SHP77 treated with DMSO at 0.1 percent for 48 hours (cell line): ENCODE measurements at regions not wholly inside any gene's neighbourhood (a gene's known extent, or its start where the extent isn't known, plus 50 kb on each side); places are given as distances from the start of the nearest gene placed in this dataset.

ENCODE experiments used
- DNase-seq: peaks from one replicate; lab custom pipeline; 2025; lab: John Stamatoyannopoulos, UW

- no peak for DNase-seq
Observed at GRCh38 chr11:70535191-70535971, 137.1 kb downstream of the CTTN start.

GRCh38 chr11:70536051-70536877 is 137.9 kb downstream of the CTTN start:
- DNase-seq = no peak

DNA sequence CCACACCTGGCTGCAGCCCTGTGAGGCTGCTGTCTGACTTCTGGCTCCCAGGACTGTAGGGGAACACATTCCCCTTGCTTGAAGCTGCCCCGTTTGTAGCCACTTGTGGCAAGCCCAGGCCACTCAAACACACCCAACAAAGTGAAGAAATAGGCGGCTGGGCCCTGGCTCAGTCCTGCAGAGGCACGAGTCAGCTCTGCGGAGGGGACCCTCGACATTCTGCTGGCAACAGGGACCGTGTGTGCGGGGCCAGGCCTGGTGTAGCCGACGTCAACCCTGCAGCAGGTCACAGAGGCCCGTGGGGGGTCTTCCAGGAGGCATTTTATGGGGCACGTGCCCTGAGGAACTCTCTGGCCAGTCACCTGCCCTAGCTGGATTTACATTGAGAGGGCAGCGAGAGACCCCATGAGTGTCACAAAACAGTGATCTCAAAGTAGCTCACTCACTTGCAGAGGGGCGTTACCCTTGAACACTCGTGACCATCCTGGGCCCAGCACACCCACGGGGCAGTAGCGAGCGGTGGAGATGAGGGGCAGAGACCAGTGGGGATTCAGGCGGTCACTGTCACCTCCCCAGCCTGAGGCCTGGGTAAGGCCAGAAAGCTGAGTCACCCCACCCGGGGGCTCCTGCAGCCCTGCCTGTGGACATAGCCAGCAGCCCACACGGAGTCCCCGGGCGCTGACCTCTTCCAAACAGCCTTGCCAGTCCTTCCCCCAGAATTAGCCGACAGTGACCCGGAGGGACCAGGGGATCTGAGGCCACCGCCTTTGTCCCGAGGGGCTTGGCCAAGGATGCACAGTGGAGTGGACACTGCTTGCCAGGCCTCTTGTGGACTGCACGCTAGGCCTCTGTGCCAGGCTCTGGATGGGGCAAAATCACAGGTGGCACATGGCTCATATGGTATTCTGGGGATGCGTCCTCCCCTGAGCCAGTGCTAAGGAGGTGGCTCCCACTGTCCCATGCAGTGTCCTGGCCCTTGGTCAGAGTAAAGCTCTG is 139.5 kb downstream of the CTTN start:
- DNase-seq = no peak

GRCh38 chr11:70538641-70539359 is 140.5 kb downstream of the CTTN start:
- no peak for DNase-seq

DNA sequence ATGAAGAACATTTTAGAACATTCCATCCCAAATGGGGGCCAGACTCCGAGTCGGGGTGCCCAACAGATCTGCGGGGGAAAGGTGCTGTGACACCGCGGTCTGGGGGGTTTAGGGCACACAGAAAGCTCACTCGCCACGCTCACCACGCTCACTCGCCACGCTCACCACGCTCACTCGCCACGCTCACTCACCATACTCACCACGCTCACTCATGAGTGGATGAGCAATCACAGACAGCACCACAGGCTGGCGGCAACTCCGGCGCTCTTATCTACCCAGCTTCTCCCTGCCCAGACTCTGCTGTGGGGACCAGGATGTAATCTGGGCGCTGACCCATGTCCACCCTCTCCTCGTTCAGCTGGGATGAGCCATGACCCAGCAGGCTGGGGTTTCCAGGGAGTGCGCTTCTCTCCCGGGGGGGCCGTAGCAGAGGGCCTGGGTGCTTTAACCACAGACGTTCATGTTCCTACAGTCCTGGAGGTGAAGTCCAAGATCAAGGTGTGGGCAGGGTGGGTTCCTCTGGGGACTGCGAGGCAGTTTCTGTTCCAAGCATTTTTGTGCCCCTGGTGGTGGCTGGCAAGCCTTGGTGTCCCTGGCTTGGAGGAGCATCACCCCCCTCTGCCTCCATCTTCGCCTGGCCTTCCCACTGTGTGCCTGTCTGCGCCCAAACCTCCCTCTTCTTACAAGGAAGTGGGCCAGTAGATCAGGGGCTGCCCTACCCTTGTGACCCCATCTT is 141.2 kb downstream of the CTTN start:
- no peak for DNase-seq

DNA sequence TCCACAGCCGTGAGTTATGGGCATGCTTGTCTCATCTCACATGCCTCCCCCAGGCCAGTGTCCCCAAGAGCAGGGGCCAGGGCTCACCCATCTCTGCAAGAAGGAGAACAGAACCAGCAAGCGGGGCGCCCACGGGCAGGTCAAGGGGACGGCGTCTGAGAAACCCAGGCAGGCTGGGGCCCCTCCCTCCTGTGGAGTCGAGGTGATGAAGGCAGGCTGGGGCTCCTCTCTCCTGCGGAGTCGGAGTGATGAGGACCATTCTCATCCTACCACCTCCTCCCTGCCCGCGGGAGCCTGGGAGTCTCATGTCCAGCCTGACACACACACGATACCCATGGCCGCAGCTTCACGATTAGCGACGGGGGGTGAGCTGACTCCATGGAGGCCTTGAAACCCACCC is 141.9 kb downstream of the CTTN start:
- DNase-seq = no peak

DNA sequence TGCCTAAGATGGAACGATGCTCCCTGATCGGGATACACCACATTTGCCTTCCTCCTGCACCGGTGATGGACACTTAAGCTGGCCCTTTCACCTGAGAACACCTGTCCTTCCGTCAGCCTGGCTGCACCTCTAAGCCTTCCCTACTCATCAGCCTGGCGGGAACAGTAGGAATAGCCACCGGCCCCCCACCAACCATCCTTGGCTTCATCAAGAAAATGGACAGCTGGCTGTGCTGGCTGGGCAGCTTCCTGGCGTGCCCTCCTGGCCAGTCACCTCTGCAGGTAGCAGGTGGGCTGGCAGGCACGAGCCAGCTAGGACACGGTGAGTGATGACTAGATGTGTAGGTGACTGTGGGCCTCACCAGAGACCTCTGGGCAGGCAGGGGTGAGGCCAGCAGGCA is 142.8 kb downstream of the CTTN start:
- no peak for DNase-seq

DNA sequence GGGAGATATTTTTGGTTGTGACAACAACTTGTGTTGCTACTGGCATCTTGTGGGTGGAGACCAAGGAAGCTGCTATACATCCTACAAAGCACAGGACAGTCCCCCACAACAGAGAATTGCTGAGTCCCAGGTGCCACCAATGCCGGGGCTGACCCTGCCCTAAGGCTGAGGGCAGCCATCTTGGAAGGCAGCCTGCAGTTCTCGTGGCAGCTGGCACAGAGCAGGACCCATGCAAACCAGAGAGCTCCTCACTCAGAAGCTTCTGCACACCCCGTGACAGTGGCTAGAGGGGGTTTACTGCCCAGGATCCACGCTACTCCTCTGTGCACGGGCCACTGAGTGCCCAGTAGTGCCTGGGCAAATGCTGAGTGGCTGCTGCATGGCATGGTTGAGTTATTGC is 143.4 kb downstream of the CTTN start:
- DNase-seq = no peak

GRCh38 chr11:70542406-70542805 is 144.1 kb downstream of the CTTN start:
- no peak for DNase-seq

DNA sequence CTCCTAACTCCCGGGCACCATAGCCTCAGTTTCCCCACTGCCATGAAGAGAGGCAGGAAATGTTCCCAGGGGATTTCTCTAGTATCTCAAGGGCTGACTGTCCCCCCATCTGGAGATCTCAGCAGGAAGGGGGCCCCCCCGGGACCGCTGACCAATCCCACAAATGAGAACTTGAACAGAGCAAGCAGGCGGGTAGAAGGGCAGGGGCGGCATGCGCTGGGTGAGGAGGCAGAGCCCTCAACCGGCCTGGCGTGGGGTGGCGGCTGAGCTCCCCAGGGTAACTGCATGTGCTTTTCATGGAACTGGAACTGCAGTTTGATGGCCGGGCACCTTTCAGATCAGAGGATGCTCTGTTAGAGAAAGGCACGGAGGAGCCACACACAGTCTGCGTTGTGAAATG is 144.5 kb downstream of the CTTN start:
- no peak for DNase-seq

GRCh38 chr11:70543611-70544010 is 145.3 kb downstream of the CTTN start:
- DNase-seq = no peak

- DNase-seq = no peak
Observed at GRCh38 chr11:70544067-70544773, 145.9 kb downstream of the CTTN start.

- DNase-seq = no peak
Observed at GRCh38 chr11:70544774-70545609, 146.7 kb downstream of the CTTN start.

DNA sequence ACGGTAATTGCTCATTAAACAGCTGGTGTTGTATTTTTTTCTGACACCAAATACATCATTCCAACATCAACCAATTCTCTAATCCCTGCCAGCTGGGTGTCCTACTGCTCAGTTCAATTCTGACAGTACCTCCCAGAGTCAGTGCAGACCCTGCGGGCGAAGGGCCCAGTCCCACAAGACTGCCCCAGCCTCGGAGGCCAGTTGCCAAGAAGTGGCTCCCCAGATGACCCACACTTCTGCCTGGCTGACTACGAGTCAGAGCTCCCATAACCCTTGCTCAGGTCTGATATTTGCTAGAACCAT is 147.2 kb downstream of the CTTN start:
- DNase-seq = no peak

DNA sequence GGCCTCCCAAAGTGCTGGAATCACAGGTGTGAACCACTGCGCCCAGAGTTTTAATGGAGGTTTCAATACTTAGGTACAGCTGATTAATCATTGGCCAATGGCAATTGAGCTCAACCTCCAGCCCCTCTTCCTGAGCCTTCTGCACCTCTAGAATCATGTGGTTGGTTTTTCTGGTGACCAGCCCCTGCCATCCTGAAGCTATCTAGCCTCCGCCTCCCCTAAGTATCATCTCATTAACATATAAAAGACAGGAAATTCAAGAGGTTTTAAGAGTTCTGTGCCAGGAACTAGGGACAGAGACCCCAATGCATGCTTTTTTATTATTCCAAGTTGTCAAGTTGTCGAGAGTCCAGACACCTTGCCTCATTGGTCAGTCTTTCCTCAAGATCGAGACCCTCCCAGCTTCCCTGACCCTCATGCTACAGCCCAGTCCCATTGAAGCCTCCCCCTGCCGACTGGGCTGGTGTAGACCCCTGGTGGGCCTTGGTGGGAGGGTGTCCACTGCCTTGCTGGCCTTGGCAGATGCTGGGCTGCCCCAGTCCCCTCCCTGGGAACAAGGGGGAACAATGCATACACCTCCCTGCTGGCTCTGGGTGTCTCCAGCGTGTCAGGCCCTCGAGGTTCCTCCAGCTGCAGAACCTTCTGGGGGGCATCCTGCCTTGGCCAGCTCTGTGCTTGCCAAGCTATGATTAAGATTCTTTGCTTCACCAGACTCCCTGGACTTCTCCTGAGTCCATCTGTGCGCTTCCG is 148.0 kb downstream of the CTTN start:
- DNase-seq = no peak

DNA sequence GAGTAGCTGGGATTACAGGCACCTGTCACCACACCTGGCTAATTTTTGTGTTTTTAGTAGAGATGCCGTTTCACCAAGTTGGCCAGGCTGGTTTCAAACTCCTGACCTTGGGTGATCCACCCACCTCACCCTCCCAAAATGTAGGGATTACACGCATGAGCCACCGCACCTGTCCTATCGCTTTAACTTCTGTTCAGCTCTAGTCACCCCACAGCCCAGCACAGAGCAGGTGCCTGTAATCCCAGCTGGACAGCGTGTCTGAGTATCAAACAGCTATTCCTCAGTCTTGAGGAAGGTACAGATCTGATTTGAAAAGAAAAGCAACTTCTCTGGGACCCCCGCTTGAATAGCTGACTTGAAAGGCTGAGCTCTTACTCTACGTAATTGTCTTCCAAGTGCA is 149.1 kb downstream of the CTTN start:
- DNase-seq = no peak

GRCh38 chr11:70547821-70548670 is 149.7 kb downstream of the CTTN start:
- DNase-seq = no peak

- DNase-seq = no peak
Observed at GRCh38 chr11:70548976-70549375, 150.6 kb downstream of the CTTN start.
